Thyroid gland (tissue), 4 donors: ENCODE measurements at regions not wholly inside any gene's neighbourhood (a gene's known extent, or its start where the extent isn't known, plus 50 kb on each side); places are given as distances from the start of the nearest gene placed in this dataset.

Source experiments
- DNase-seq, 2 donors: peaks; one replicate each; pipeline ENCODE4 v3.0.0-alpha.2; 2019
- H3K27ac ChIP-seq, 3 donors: fragments of 200-600 bp; sonication (generic); 1 replicate in 2 of 3; 2 replicates in 1 of 3; pipeline ENCODE4 v1.5.1; 2016 to 2019; ENCODE audit warnings: mild to moderate bottlenecking in 1 of 3, moderate library complexity in 1 of 3
- H3K27me3 ChIP-seq: fragments of 200-600 bp; sonication (generic); one replicate; pipeline ENCODE4 v1.5.1; 2019
- H3K36me3 ChIP-seq, 2 donors: fragments of 200-600 bp; sonication (generic); one replicate each; pipeline ENCODE4 v1.5.1; 2016 to 2019
- H3K4me1 ChIP-seq, 2 donors: fragments of 200-600 bp; sonication (generic); one replicate each; pipeline ENCODE4 v1.5.1; 2017 to 2019
- H3K4me3 ChIP-seq, 3 donors: fragments of 200-600 bp; sonication (generic); replicated peaks in 1 of 3; 1 replicate in 2 of 3; 2 replicates in 1 of 3; pipeline ENCODE4 v1.5.1; 2016; ENCODE audit warnings: mild to moderate bottlenecking in 1 of 3
- H3K9me3 ChIP-seq: fragments of 200-600 bp; sonication (generic); one replicate; pipeline ENCODE4 v1.5.1; 2017
- CTCF ChIP-seq, 6 experiments: fragments of 200-600 bp in 3 of 6; fragments of 450-650 bp in 3 of 6; sonication (generic) in 3 of 6; IDR thresholded peaks; one replicate each; pipeline ENCODE4 v1.5.1; 2016 to 2019; ENCODE audit warnings: antibody characterized with exemption in 6 of 6, mild to moderate bottlenecking in 2 of 6, inconsistent platforms in 1 of 6, moderate library complexity in 1 of 6
- POLR2A ChIP-seq, 2 donors: fragments of 450-650 bp; IDR thresholded peaks; one replicate each; pipeline ENCODE4 v1.6.1; 2017; ENCODE audit warnings: antibody characterized with exemption in 2 of 2, mild to moderate bottlenecking in 2 of 2, moderate library complexity in 1 of 2
- WGBS, 2 donors: methylation state at CpG; one replicate each; pipeline ENCODE4 v1.1.5; 2017; 5-methylcytosine and 5-hydroxymethylcytosine counted together
- intact Hi-C: fragments of 100-400 bp; cut with DNase I; formaldehyde crosslinking; loops from one replicate; pipeline ENCODE4 v1.15.1; 2023

- no peak for TF ChIP-seq CTCF (IDR thresholded peaks at IDR 0.05)
- no peak for TF ChIP-seq POLR2A (IDR thresholded peaks at IDR 0.05)
- Histone ChIP-seq H3K9me3 (no peaks in the 10 kb centered on the region), H3K27me3 (no peaks in the 10 kb centered on the region), H3K4me3 (no peak overlapping the region), H3K27ac (no peak overlapping the region), H3K4me1 (no peaks in the 10 kb centered on the region), H3K36me3 (no peaks in the 10 kb centered on the region)
- intact Hi-C loops = no loop called here
- WGBS, 2 donors = 67 to 70% methylated on average over 11 of the region's 12 CpGs
- DNase-seq = no peak
These were observed 100.1 kb upstream of the ARL4C start for GRCh38 chr2:234596696-234597575.

GRCh38 chr2:234595829-234596228 lies 98.9 kb upstream of the ARL4C start:
- no peak for TF ChIP-seq POLR2A (IDR thresholded peaks at IDR 0.05)
- no peak for TF ChIP-seq CTCF (IDR thresholded peaks at IDR 0.05)
- Histone ChIP-seq H3K27me3 (no peaks in the 10 kb centered on the region), H3K27ac (no peak overlapping the region), H3K36me3 (no peaks in the 10 kb centered on the region), H3K4me3 (no peak overlapping the region), H3K4me1 (no peaks in the 10 kb centered on the region), H3K9me3 (no peaks in the 10 kb centered on the region)
- intact Hi-C loops = no loop called here
- 72 to 73% methylated on average over 3 of the region's 3 CpGs for WGBS, 2 donors
- DNase-seq = no peak

- Histone ChIP-seq H3K27ac (no peak overlapping the region), H3K36me3 (no peaks in the 10 kb centered on the region), H3K4me3 (no peak overlapping the region), H3K4me1 (no peaks in the 10 kb centered on the region), H3K9me3 (no peaks in the 10 kb centered on the region), H3K27me3 (no peaks in the 10 kb centered on the region)
- WGBS, 2 donors = 89 to 97% methylated on average over 5 of the region's 5 CpGs
- intact Hi-C loops = no loop called here
- TF ChIP-seq POLR2A (IDR thresholded peaks at IDR 0.05) (no peak), CTCF (IDR thresholded peaks at IDR 0.05) (no peak)
- DNase-seq = no peak
These were observed 97.8 kb upstream of the ARL4C start for GRCh38 chr2:234594715-234595114.

- Histone ChIP-seq H3K4me1 (no peaks in the 10 kb centered on the region), H3K27me3 (no peaks in the 10 kb centered on the region), H3K36me3 (no peaks in the 10 kb centered on the region), H3K27ac (no peak overlapping the region), H3K4me3 (no peak overlapping the region), H3K9me3 (no peaks in the 10 kb centered on the region)
- no peak for TF ChIP-seq POLR2A (IDR thresholded peaks at IDR 0.05)
- no peak for TF ChIP-seq CTCF (IDR thresholded peaks at IDR 0.05)
- no peak for DNase-seq
- WGBS, 2 donors = 87 to 100% methylated on average over 2 of the region's 2 CpGs
- intact Hi-C loops = no loop called here
These were observed 96.8 kb upstream of the ARL4C start for GRCh38 chr2:234593636-234594035.

- H3K27ac ChIP-seq = no peak overlapping the region
- TF ChIP-seq POLR2A (IDR thresholded peaks at IDR 0.05) = no peak
- no peak for TF ChIP-seq CTCF (IDR thresholded peaks at IDR 0.05)
- no peaks in the 10 kb centered on the region for H3K36me3 ChIP-seq
- 91 to 96% methylated on average over 5 of the region's 5 CpGs for WGBS, 2 donors
- intact Hi-C loops = no loop called here
- DNase-seq = no peak
- no peaks in the 10 kb centered on the region for H3K4me1 ChIP-seq
- no peaks in the 10 kb centered on the region for H3K9me3 ChIP-seq
- no peaks in the 10 kb centered on the region for H3K27me3 ChIP-seq
- no peak overlapping the region for H3K4me3 ChIP-seq
These were observed 95.7 kb upstream of the ARL4C start for GRCh38 chr2:234592541-234592940.
